GM04503 (cell line): ENCODE measurements at regions not wholly inside any gene's neighbourhood (a gene's known extent, or its start where the extent isn't known, plus 50 kb on each side); places are given as distances from the start of the nearest gene placed in this dataset.

Experiments used
- DNase-seq: peaks from one replicate; pipeline ENCODE4 v3.0.0-alpha.2; 2012; ENCODE audit warnings: low read depth

GRCh38 chr13:81671064-81671463 is 1330.1 kb upstream of the SPRY2 start:
- no peak for DNase-seq

- DNase-seq: no peak
Measured at GRCh38 chr13:81670048-81670447, 1329.1 kb upstream of the SPRY2 start.

- DNase-seq: no peak
Measured at GRCh38 chr13:81664872-81665271, 1323.9 kb upstream of the SPRY2 start.

- DNase-seq: no peak
Measured at GRCh38 chr13:81659984-81660383, 1319.1 kb upstream of the SPRY2 start.

- no peak for DNase-seq
Measured at GRCh38 chr13:81658598-81659370, 1317.9 kb upstream of the SPRY2 start.

GRCh38 chr13:81639984-81640582 is 1299.2 kb upstream of the SPRY2 start:
- DNase-seq: no peak

- no peak for DNase-seq
Measured at GRCh38 chr13:81637457-81637856, 1296.5 kb upstream of the SPRY2 start.

GRCh38 chr13:81636120-81636519 is 1295.2 kb upstream of the SPRY2 start:
- no peak for DNase-seq

- no peak for DNase-seq
Measured at GRCh38 chr13:81615031-81615430, 1274.1 kb upstream of the SPRY2 start.

- no peak for DNase-seq
Measured at GRCh38 chr13:81610644-81611043, 1269.7 kb upstream of the SPRY2 start.

GRCh38 chr13:81609335-81609734 is 1268.4 kb upstream of the SPRY2 start:
- no peak for DNase-seq

- DNase-seq: no peak
Measured at GRCh38 chr13:81606074-81606473, 1265.1 kb upstream of the SPRY2 start.

GRCh38 chr13:81602241-81602640 is 1261.3 kb upstream of the SPRY2 start:
- DNase-seq: no peak

GRCh38 chr13:81597101-81597500 is 1256.2 kb upstream of the SPRY2 start:
- no peak for DNase-seq

- no peak for DNase-seq
Measured at GRCh38 chr13:81596224-81596753, 1255.4 kb upstream of the SPRY2 start.

GRCh38 chr13:81591528-81592220 is 1250.7 kb upstream of the SPRY2 start:
- no peak for DNase-seq

- no peak for DNase-seq
Measured at GRCh38 chr13:81582381-81582780, 1241.5 kb upstream of the SPRY2 start.

- DNase-seq: no peak
Measured at GRCh38 chr13:81577601-81578195, 1236.8 kb upstream of the SPRY2 start.

- DNase-seq: no peak
Measured at GRCh38 chr13:81568824-81569223, 1227.9 kb upstream of the SPRY2 start.

- no peak for DNase-seq
Measured at GRCh38 chr13:81565849-81566248, 1224.9 kb upstream of the SPRY2 start.

GRCh38 chr13:81563091-81563490 is 1222.2 kb upstream of the SPRY2 start:
- no peak for DNase-seq

GRCh38 chr13:81562598-81562997 is 1221.7 kb upstream of the SPRY2 start:
- no peak for DNase-seq

- no peak for DNase-seq
Measured at GRCh38 chr13:81551036-81551435, 1210.1 kb upstream of the SPRY2 start.
